SU-DHL-6 (cell line): ENCODE measurements at regions not wholly inside any gene's neighbourhood (a gene's known extent, or its start where the extent isn't known, plus 50 kb on each side); places are given as distances from the start of the nearest gene placed in this dataset.
"Not testable (repeated sequence)": the region's sequence is repeated elsewhere in the genome, so short reads cannot be mapped to it uniquely, and the experiment has no call there.

ENCODE experiments used
- H2AFZ ChIP-seq: fragments of 200-600 bp; sonication (generic); 2 replicates; pipeline ENCODE4 v1.6.1; 2014; ENCODE audit warnings: low read depth, mild to moderate bottlenecking, moderate library complexity, mixed read lengths, antibody characterized with exemption, low read length; ENCODE audit not compliant: severe bottlenecking
- H3F3A ChIP-seq: fragments of 200-600 bp; shearing (Covaris generic); 2 replicates; pipeline ENCODE4 v1.6.0; 2016; ENCODE audit warnings: antibody characterized with exemption, mild to moderate bottlenecking; ENCODE audit not compliant: insufficient read depth
- H3K27ac ChIP-seq: fragments of 200-600 bp; sonication (generic); 2 replicates; pipeline ENCODE4 v1.5.1; 2016; ENCODE audit warnings: low read depth, mild to moderate bottlenecking, low read length, moderate library complexity, mixed read lengths
- H3K27me3 ChIP-seq: fragments of 200-600 bp; sonication (generic), shearing (Covaris generic); 2 replicates; pipeline ENCODE4 v1.6.0; 2014; ENCODE audit warnings: mild to moderate bottlenecking, low read length
- H3K36me3 ChIP-seq: fragments of 200-600 bp; sonication (generic); 2 replicates; pipeline ENCODE4 v1.6.1; 2014; ENCODE audit warnings: mild to moderate bottlenecking, low read length, mixed read lengths
- H3K4me2 ChIP-seq: fragments of 300-600, 200-600 bp; shearing (Covaris generic), sonication (generic); 2 replicates; pipeline ENCODE4 v1.6.0; 2014; ENCODE audit warnings: low read length, low read depth, mild to moderate bottlenecking; ENCODE audit not compliant: poor library complexity, severe bottlenecking
- H3K4me3 ChIP-seq: fragments of 200-600 bp; sonication (generic); 2 replicates; pipeline ENCODE4 v1.5.1; 2014; ENCODE audit warnings: antibody characterized with exemption, low read length, mild to moderate bottlenecking, mixed read lengths; ENCODE audit not compliant: insufficient read depth, poor library complexity, severe bottlenecking
- H3K79me2 ChIP-seq: fragments of 200-600 bp; sonication (generic); 2 replicates; pipeline ENCODE4 v1.6.1; 2014; ENCODE audit warnings: mild to moderate bottlenecking, low read length, moderate library complexity; ENCODE audit not compliant: insufficient read depth
- H3K9ac ChIP-seq: fragments of 200-600 bp; sonication (generic); 2 replicates; pipeline ENCODE4 v1.7.0; 2014; ENCODE audit warnings: mild to moderate bottlenecking, low read length
- H3K9me2 ChIP-seq: fragments of 200-600 bp; sonication (generic); replicated peaks from 2 replicates; pipeline ENCODE4 v1.6.1; 2014; ENCODE audit warnings: low read length; ENCODE audit not compliant: insufficient read depth
- H3K9me3 ChIP-seq: fragments of 200-600 bp; sonication (generic); 2 replicates; pipeline ENCODE4 v1.6.1; 2014; ENCODE audit warnings: low read length, mixed read lengths; ENCODE audit not compliant: insufficient read depth
- H4K20me1 ChIP-seq: fragments of 200-600 bp; sonication (generic); 2 replicates; pipeline ENCODE4 v1.6.1; 2014; ENCODE audit warnings: low read depth, mild to moderate bottlenecking, antibody characterized with exemption, low read length, moderate library complexity, mixed read lengths
- EZH2phosphoT487 ChIP-seq: fragments of 200-600 bp; sonication (generic), shearing (Covaris generic); conservative IDR thresholded peaks from 2 replicates; pipeline ENCODE4 v1.6.1; 2018; ENCODE audit warnings: mild to moderate bottlenecking, antibody characterized with exemption, low read length, moderate library complexity, mixed read lengths
- TF ChIP-seq, protein P1 (sequence below): fragments of 200-600 bp; sonication (generic); IDR thresholded peaks from one replicate; pipeline ENCODE4 v1.5.1; 2017; ENCODE audit warnings: antibody characterized with exemption, mild to moderate bottlenecking, low read length, moderate library complexity; ENCODE audit not compliant: insufficient read depth, poor library complexity, severe bottlenecking

DNA sequence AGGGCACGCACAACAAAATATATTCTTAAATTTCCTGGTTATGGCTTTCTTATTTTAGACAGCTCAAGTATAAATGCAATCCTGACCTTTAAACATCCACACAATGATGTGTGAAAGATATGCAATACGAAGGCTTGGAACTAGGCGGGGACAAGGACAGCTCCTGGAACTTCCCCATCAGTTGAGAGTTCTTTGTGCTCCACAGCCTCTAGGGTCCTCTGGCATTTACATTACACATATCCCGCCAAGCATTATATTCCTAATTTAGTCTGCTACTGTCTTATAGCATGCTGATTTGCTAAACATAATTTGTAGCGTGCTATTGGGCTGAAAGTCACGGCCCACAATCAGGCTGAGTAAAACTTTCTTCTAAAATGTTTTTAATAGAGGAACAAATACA lies 74.4 kb downstream of the FTHL17 start:
- TF ChIP-seq, protein P1, sequence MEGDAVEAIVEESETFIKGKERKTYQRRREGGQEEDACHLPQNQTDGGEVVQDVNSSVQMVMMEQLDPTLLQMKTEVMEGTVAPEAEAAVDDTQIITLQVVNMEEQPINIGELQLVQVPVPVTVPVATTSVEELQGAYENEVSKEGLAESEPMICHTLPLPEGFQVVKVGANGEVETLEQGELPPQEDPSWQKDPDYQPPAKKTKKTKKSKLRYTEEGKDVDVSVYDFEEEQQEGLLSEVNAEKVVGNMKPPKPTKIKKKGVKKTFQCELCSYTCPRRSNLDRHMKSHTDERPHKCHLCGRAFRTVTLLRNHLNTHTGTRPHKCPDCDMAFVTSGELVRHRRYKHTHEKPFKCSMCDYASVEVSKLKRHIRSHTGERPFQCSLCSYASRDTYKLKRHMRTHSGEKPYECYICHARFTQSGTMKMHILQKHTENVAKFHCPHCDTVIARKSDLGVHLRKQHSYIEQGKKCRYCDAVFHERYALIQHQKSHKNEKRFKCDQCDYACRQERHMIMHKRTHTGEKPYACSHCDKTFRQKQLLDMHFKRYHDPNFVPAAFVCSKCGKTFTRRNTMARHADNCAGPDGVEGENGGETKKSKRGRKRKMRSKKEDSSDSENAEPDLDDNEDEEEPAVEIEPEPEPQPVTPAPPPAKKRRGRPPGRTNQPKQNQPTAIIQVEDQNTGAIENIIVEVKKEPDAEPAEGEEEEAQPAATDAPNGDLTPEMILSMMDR: no peak
- no peak for TF ChIP-seq EZH2phosphoT487

DNA sequence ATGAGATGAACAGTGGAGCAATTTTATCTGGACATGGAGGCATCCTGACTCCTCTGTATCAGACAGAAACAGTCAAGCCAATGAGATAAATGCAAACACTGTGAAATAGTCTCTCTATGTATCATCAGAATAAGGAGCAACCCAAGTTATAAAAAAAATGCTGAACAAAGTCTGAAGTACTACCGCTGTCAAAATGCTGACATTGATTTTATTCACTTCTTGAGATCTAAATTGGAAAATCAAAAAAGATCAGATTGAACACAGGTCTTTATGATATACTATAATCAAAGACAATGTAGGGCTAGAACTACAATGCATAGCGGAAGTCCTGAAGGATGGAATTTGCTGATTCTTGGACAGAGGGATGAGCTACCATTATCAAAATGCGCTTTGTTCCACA lies 76.1 kb downstream of the FTHL17 start:
- H3K4me3 ChIP-seq: no peak overlapping the region

More for the DNA sequence above, 74.4 kb downstream of the FTHL17 start:
- Histone ChIP-seq H3K4me2 (no peak overlapping the region), H3K27ac (no peak overlapping the region), H3K79me2 (no peaks in the 10 kb centered on the region), H3K36me3 (no peaks in the 10 kb centered on the region), H4K20me1 (no peaks in the 10 kb centered on the region), H3K9me3 (no peaks in the 10 kb centered on the region), H3K9me2 (no peaks in the 10 kb centered on the region), H3F3A (no peaks in the 10 kb centered on the region), H3K4me3 (no peak overlapping the region), H3K27me3 (no peaks in the 10 kb centered on the region), H2AFZ (no peak overlapping the region), H3K9ac (no peak overlapping the region)

DNA sequence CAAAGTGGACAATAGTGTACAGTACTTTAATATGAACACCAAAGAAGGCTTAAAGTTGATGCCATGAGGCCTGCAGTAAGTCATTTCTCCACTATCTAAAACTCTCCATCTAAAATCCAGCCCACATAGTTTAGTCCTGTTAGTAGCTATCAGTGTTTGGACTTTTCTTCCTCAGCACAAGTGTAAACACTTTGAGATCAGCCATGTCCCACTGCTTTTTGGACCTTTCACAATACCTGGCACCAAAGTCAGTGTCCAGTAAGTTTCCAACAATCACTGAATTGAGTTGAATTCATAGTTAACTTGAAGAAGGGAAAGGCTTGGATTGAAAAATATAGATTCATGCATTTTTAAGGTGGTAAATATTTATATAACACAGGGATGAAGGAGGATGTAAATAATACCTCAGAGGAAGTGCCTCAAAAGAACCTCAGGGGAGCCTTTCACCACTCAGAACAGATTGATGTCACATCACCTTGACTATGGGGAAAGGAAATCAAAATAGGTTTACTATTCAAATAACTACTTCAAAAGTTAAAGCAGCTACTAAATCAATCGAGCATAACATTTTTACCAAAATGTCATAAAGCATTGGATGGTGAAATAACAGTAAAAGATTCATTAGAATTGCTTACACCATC lies 76.7 kb downstream of the FTHL17 start:
- Histone ChIP-seq H3F3A (no peaks in the 10 kb centered on the region), H3K9me2 (no peaks in the 10 kb centered on the region), H3K9me3 (no peaks in the 10 kb centered on the region), H3K79me2 (no peaks in the 10 kb centered on the region), H3K4me3 (no peak overlapping the region), H3K9ac (no peak overlapping the region), H3K4me2 (no peak overlapping the region), H4K20me1 (no peaks in the 10 kb centered on the region), H3K36me3 (no peaks in the 10 kb centered on the region), H2AFZ (no peak overlapping the region), H3K27ac (no peak overlapping the region), H3K27me3 (no peaks in the 10 kb centered on the region)
- no peak for TF ChIP-seq EZH2phosphoT487
- TF ChIP-seq, protein P1: no peak

More for the DNA sequence above, 76.1 kb downstream of the FTHL17 start:
- Histone ChIP-seq H3K9ac (no peak overlapping the region), H3K27me3 (no peaks in the 10 kb centered on the region), H3K4me2 (no peak overlapping the region), H3K36me3 (no peaks in the 10 kb centered on the region), H4K20me1 (no peaks in the 10 kb centered on the region), H3K79me2 (no peaks in the 10 kb centered on the region), H2AFZ (no peak overlapping the region), H3K27ac (no peak overlapping the region), H3K9me2 (no peaks in the 10 kb centered on the region), H3F3A (no peaks in the 10 kb centered on the region), H3K9me3 (no peaks in the 10 kb centered on the region)
- no peak for TF ChIP-seq EZH2phosphoT487
- TF ChIP-seq, protein P1: no peak

DNA sequence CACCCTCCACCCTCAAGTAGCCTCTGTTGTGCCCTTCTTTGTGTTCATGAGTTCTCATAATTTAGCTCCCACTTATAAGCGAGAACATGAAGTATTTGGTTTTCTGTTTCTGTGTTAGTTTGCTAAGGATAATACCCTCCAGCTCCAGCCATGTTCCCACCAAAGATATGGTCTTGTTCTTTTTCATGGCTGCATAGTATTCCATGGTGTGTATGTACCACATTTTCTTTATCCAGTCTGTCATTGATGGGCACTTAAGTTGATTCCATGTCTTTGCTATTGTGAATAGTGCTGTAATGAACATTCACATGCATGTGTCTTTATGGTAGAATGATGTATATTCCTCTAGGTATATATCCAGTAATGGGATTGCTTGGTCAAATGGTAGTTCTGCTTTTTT lies 77.8 kb downstream of the FTHL17 start:
- H3F3A ChIP-seq, H3K9me3 ChIP-seq, H3K27me3 ChIP-seq, H3K9ac ChIP-seq, H3K36me3 ChIP-seq, H3K4me2 ChIP-seq, H3K27ac ChIP-seq, H3K4me3 ChIP-seq, H2AFZ ChIP-seq, H3K79me2 ChIP-seq, H4K20me1 ChIP-seq, H3K9me2 ChIP-seq: not testable (repeated sequence)
